ENCODE measurements at regions not wholly inside any gene's neighbourhood (a gene's known extent, or its start where the extent isn't known, plus 50 kb on each side); places are given as distances from the start of the nearest gene placed in this dataset.

DNA sequence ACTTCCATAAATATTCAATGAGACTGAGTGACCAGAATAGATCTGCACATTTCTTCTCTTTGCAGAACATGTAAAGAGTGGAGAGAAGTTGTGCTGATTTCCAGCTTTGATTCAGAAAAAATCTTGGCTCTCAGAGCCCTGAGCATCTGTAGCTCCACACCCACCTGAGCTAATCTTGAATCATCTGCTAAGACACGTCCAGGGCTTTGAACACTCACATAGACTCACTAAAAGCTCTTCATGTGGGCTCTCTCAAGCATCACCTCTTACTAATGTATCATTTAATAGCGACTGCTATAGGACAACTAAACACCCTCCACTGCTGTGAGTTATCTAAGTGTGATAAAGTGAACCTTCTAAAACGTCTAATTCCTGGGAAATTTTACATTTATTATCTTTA is 147.7 kb upstream of the GRIA3 start:
- TF ChIP-seq, protein P1, sequence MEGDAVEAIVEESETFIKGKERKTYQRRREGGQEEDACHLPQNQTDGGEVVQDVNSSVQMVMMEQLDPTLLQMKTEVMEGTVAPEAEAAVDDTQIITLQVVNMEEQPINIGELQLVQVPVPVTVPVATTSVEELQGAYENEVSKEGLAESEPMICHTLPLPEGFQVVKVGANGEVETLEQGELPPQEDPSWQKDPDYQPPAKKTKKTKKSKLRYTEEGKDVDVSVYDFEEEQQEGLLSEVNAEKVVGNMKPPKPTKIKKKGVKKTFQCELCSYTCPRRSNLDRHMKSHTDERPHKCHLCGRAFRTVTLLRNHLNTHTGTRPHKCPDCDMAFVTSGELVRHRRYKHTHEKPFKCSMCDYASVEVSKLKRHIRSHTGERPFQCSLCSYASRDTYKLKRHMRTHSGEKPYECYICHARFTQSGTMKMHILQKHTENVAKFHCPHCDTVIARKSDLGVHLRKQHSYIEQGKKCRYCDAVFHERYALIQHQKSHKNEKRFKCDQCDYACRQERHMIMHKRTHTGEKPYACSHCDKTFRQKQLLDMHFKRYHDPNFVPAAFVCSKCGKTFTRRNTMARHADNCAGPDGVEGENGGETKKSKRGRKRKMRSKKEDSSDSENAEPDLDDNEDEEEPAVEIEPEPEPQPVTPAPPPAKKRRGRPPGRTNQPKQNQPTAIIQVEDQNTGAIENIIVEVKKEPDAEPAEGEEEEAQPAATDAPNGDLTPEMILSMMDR (IDR thresholded peaks at IDR 0.05; ENCODE audit: insufficient read depth, low read depth, low read length, missing control alignments): no peak
- H3K4me3 ChIP-seq (ENCODE audit: low read depth, low read length): no peak overlapping the region
- no peak for DNase-seq (ENCODE audit: low read depth)

DNA sequence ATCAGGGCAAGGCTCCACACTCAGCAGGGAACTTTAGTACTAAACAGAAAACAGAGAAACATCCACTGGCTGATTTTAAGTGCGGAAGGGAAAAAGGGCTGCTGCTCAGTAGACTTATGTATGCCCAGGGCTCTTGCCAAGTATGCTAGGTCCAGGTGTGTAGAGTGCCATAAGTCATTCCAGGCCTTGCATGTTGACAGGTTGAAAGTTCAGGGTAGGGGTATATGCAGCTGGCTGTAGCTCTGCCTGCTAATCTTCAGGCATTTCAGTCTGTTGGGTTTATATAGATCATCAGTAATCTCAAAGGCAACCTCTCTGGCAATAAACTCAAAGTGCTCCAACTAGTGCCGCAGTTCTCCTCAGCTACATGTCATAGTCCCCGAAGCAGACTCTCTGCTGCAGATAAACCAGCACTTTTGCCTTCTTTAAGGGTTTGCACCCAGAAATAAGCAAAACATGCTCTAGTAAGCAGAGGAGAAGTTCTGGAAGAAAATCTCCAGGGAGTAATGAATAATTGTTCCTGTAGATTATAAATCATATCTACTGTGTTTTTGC is 134.9 kb upstream of the GRIA3 start:
- TF ChIP-seq, protein P1 (IDR thresholded peaks at IDR 0.05; ENCODE audit: insufficient read depth, low read depth, low read length, missing control alignments): no peak
- no peak for DNase-seq (ENCODE audit: low read depth)
- H3K4me3 ChIP-seq (ENCODE audit: low read depth, low read length): no peak overlapping the region

DNA sequence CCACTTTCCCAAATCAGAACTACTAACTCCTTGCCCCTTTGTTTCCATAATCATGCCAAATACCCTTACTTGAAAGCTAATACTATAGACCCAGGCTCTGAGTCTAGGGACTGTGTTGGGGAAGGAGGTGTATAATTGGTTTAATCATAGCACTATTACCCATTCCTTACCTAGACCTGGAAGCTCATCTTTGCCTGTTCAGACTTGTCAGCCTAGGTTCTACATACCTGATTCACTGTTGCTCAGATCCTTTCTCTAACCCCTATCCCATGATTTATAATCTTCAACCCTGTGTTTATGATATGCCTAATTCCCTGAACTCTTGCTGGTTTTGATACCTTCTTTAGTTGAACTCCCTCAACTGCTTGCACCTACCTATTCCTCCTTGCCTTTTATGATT is 123.1 kb upstream of the GRIA3 start:
- DNase-seq (ENCODE audit: low read depth): no peak
- TF ChIP-seq, protein P1 (IDR thresholded peaks at IDR 0.05; ENCODE audit: insufficient read depth, low read depth, low read length, missing control alignments): no peak
- H3K4me3 ChIP-seq (ENCODE audit: low read depth, low read length): no peak overlapping the region

DNA sequence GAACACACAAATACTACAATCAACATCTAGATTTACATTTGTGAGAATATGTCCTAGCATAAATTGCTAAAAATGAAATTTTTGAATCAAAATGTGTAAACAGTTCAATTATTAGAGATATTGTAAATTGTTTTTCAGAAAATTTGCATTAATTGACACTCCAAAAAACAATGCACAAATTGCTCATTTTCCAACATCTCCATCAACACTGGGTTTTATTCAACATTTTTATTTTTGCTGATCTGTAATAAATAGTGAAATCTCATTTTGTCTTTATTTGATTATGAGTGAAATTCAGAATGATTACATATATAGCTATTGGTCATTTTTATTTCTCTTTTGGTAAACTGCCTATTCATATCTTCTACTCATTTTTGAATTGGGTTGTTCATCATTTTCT is 120.0 kb upstream of the GRIA3 start:
- TF ChIP-seq, protein P1 (IDR thresholded peaks at IDR 0.05; ENCODE audit: insufficient read depth, low read depth, low read length, missing control alignments): no peak
- H3K4me3 ChIP-seq (ENCODE audit: low read depth, low read length): no peak overlapping the region
- DNase-seq (ENCODE audit: low read depth): no peak

DNA sequence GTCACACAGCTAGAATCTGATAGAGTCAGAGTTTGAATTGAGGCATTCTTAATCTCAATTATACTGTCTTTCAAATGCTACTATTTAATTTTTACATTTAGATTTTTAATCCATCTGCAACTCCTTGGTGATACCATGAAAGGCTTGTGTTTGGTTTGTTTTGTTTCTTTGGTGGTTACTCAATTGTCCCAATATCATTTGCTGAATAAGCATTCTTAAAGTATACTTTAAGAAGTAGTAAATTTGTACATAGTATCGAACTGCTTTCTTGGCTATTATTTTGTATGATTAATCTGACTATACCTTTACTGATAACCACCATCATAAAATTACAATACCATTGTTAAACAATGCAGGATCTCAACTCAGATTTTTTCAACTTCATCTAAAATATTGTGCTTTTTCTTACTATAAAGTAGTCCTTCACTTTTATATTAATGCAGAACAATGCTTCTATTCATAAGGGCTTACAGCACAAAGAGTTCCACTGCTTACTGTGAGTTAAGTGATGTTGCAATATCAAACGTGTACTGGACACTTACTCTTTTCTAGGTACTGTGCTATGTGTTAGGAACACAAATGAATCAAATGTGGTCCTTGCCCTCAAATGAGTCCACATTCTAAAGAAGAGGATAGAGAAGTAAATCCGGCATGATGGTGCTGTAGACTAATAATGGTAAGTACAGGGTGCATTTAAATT is 111.2 kb upstream of the GRIA3 start:
- TF ChIP-seq, protein P1 (IDR thresholded peaks at IDR 0.05; ENCODE audit: insufficient read depth, low read depth, low read length, missing control alignments): no peak
- H3K4me3 ChIP-seq (ENCODE audit: low read depth, low read length): no peak overlapping the region
- no peak for DNase-seq (ENCODE audit: low read depth)

DNA sequence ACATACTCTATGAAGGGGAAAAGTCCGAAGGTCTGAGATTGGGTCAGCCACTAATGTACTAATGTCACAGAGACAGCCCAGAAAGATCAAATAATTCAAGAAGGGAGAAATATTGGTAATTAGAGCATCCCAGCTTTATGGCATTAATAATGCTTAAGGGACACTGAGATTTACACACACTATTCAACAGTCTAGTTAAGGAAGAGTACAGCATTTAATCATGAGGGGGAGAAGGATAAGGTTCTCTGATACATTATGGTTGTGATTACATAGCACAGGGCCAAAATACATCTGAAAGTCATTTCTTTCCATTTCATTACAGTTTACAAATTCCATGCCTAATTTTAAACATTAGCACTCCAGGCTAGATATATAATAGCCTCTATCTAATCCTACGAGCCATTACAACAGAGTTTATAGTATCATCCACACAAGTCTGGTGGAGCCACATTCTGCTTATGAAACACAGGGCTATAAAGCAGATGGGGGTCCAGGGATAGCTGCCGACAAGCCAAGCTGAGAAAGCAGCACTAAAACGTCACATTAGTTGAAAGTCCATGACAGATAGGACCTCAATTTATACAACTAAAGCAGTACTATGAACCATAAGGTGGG is 108.0 kb upstream of the GRIA3 start:
- H3K4me3 ChIP-seq (ENCODE audit: low read depth, low read length): no peak overlapping the region
- DNase-seq (ENCODE audit: low read depth): no peak
- TF ChIP-seq, protein P1 (IDR thresholded peaks at IDR 0.05; ENCODE audit: insufficient read depth, low read depth, low read length, missing control alignments): no peak
